HG02885 (cell line): ENCODE measurements at regions not wholly inside any gene's neighbourhood (a gene's known extent, or its start where the extent isn't known, plus 50 kb on each side); places are given as distances from the start of the nearest gene placed in this dataset.
"Not testable (repeated sequence)": the region's sequence is repeated elsewhere in the genome, so short reads cannot be mapped to it uniquely, and the experiment has no call there.

Experiments used
- ATAC-seq: cut with Tn5 transposase; IDR thresholded peaks from one replicate; pipeline ENCODE4 v1.9.1; 2021; ENCODE audit warnings: mild to moderate bottlenecking; ENCODE audit not compliant: unreplicated experiment, poor library complexity

DNA sequence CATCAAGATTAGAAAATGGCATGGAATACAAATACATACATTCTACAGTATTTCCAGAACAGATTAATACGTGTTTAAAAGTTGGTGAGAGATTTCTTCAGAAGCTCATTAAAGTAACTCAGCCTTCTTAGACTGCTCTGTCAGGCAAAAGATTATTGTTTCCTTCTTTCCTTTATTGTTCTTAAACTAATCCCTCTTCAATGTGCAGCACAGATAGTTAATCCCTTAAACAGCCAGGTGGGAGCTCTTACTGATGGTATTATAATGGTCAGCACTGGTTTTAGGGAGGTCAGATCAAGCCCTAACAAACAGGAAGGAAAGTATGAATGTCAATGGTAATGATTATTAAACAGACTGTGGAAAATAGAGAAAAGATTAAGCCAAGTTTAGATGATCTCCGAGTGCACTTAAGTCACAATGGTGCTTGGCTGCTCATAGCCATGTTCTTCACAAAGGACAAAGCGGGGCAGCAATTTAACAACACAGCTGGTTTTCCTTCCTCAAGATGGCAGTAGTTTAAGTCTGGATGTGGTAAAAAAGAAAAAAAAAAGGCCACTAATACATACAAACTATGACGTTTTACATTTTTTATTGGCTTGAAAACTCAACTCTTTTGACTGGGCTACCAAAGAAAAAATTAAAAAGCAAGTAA lies 992.6 kb downstream of the PCDH9 start:
- ATAC-seq, result no peak

- no peak for ATAC-seq
These were observed 996.0 kb downstream of the PCDH9 start for GRCh38 chr13:66234159-66234558.

- ATAC-seq, result not testable (repeated sequence)
These were observed 998.2 kb downstream of the PCDH9 start for GRCh38 chr13:66231958-66232357.

- no peak for ATAC-seq
These were observed 1005.1 kb downstream of the PCDH9 start for GRCh38 chr13:66225072-66225471.

DNA sequence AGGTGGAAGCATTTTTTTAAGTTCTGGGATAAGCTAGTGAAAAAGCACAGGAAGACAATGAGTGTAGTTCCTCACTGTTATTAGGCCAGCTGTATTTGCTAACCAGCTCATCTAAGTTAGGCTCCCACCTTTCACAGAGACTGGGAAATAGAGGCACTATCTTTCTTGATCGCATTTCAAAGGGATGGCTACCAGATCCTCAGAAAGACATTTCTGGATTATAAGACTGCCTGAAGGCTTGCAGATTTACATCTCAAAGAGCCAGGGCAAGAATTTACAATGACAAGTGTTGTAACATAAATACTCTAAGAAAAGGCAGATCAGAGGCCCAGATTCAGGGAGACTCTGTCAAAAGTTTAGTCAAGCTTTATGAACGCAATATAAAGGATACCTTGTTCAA lies 1005.5 kb downstream of the PCDH9 start:
- ATAC-seq, result no peak

DNA sequence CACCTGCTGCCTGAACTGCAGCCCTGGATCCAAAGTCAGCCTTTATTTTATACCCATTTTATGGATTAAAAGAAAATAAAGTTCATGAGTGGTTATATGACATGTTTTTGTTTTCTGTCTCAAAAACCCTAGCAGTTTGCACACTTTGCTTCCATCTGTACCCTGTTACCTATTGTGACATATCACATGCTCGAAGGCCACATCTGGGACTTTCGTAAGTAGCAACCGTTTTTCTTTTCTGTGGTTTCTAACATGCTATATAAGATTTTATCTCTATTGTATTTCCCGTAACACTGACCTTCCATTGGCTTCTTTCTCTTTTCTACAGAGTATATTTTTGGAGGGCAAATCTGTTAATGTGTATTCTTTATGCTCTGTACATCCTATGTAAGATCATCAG lies 1007.2 kb downstream of the PCDH9 start:
- ATAC-seq, result no peak

GRCh38 chr13:66222127-66222526 lies 1008.0 kb downstream of the PCDH9 start:
- no peak for ATAC-seq

DNA sequence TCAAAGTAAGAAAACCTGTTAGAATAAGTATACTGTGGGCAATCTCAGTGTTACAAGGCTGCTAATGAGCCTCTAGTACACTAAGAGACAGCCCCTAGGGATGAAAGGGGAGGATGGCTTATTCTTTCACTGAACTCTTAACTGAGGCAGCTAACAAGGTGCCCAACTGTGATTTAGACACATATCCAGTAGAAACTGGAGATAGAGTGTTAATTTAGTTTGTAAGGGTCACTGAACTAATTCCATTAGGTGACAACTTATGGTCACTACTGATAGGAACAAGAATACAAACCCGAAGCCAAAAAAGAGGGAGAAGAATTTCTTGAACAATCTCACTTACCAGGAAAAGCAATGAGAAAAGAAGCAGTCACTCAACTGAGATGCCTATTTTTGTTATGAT lies 1010.6 kb downstream of the PCDH9 start:
- ATAC-seq, result no peak

- ATAC-seq, result no peak
These were observed 1011.6 kb downstream of the PCDH9 start for GRCh38 chr13:66218583-66218982.

DNA sequence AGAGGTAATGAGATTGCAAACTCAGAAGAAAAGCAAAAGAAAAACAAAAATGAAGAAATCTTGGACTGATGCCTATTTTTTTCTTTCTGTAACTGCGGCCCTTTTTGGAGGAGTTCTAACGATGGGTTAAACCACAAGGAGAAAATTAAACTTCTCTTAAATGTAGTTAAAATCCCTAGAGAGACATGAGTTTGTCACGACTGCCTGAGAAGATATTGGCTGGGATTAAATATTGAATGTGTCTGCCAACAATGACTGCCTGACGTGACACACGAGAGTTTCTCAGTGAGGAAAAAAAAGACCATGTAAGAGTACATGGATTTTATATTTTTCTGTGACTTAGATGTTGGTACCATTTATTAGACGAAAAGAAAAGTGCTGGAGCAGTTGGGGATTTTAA lies 1013.4 kb downstream of the PCDH9 start:
- ATAC-seq, result no peak

- ATAC-seq, result no peak
These were observed 1015.7 kb downstream of the PCDH9 start for GRCh38 chr13:66214467-66214866.

- no peak for ATAC-seq
These were observed 1017.6 kb downstream of the PCDH9 start for GRCh38 chr13:66212511-66212910.

DNA sequence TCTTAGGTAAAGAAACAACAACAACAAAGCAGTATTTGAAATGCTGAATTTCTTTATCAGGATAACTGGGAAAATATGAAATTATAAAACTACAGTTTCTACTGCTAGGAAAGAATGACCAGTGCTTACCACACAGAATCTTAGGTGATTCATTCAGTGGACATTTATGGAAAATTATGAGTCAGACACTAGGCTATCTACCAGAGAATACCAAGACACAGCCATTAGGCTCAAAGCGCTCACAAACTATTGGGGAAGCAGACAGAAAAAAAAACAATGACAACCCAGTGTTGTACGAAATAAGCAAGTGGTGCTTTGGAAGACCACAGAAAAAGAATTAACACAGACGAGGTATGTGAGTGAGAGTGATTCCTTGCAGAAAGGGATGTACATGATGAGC lies 1019.5 kb downstream of the PCDH9 start:
- no peak for ATAC-seq

DNA sequence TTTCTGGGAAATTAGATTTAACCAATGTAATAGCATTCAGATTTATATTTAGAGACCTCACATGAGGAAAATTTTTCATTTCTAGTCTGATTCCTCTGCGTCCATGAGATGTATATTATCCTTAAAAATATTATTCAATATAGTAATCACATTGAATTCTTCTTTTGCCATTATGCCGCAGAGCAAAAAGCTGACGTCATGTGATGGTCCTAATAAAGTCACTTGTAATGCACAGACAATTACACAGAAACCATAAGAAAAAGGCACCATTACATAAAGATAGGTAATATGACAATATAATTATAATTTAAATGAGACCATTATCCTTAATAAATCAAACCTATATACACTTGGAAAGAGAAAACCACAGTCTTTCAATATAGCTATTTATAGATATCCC lies 1021.5 kb downstream of the PCDH9 start:
- ATAC-seq, result no peak

GRCh38 chr13:66207610-66208009 lies 1022.5 kb downstream of the PCDH9 start:
- no peak for ATAC-seq

GRCh38 chr13:66205807-66206206 lies 1024.3 kb downstream of the PCDH9 start:
- ATAC-seq, result no peak

DNA sequence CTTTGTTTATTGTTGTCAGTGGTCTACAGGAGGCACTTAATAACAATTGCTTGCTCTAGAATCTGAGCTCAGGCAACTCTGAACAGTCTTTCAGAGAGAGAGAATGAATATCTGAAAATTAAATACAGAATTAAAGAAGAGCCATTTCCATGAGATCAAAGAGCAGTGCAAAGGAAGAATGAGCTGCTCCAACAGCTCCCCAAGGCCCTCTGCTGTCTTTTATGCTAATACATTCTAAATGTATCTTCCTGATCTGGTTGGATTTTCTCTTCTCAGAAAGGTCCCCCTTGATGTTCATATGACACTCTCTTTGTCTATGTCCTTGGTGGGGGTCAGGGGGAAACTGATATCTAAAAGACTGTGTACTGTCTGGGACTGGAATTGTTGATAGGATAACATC lies 1029.6 kb downstream of the PCDH9 start:
- no peak for ATAC-seq

DNA sequence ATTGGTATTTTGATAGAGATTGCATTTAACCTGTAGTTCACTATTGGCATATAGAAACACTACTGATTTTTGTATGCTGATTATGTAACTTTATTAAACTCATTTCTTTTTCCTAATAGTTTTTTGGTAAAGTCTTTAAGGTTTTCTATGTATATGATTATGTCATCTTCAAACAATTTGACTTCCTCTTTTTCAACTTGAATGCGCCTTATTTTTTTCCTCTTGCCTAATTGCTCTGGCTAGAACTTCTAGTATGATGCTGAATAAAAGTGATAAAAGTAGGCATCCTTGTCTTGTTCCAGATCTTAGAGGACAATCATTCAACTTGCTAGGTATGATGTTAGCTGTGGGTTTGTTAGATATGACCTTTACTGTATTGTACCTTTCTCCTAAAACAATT lies 1034.9 kb downstream of the PCDH9 start:
- ATAC-seq, result no peak

- no peak for ATAC-seq
These were observed 1040.2 kb downstream of the PCDH9 start for GRCh38 chr13:66189986-66190385.

DNA sequence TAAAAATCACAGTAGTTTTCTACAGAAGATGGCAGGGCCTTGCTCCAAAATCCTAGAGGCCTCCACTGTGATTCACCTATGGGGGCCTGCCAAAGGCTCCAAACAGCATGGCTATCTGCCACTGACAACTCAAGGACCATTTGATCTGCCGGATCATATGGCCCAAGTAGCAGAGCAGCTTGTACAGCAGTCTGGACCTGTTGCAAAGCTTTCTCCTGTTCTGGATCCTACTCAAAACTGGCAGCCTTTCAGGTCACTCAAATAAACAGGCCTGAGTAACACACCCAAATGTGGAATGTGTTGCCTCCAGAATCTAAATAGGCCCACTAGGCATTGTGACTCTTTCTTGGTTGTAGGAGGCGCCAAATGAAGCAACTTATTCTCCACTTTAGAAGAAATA lies 1049.3 kb downstream of the PCDH9 start:
- ATAC-seq, result no peak

GRCh38 chr13:66171920-66172319 lies 1058.2 kb downstream of the PCDH9 start:
- no peak for ATAC-seq

- no peak for ATAC-seq
These were observed 1067.7 kb downstream of the PCDH9 start for GRCh38 chr13:66162470-66162869.

- no peak for ATAC-seq
These were observed 1070.6 kb downstream of the PCDH9 start for GRCh38 chr13:66159511-66159910.
